NCI-H1092 (cell line): ENCODE measurements at regions not wholly inside any gene's neighbourhood (a gene's known extent, or its start where the extent isn't known, plus 50 kb on each side); places are given as distances from the start of the nearest gene placed in this dataset.
"Not testable (repeated sequence)": the region's sequence is repeated elsewhere in the genome, so short reads cannot be mapped to it uniquely, and the experiment has no call there.

Source experiments
- DNase-seq: peaks from one replicate; lab custom pipeline; 2025; lab: John Stamatoyannopoulos, UW

DNA sequence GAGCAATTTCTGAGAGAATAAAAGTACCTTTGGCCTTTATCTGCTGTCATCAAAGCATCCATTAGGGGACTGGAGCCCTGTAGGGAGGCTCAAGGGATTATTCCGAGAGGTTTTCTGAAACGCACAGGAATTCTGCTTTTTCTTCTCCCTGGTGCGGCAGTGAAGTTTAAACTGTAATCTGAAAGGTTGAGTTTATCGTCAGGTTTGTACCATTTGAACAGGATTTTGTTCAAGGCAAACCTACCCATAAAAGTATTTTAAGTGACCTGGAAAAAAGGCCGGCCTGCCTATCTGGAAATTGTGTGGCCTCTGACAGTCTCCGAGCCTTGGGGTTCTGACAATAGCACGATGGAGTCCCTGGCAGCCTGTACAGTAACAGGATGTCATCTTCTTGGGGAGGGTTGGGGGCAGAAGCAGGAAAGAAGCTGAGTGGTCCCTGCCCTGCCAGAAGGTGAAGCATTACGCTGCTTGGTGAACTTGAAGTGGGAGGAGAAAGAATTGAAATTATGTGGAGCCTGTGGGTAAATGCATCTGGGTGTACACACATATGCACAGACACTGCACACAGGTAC is 272.0 kb downstream of the CYRIA start:
- no peak for DNase-seq

DNA sequence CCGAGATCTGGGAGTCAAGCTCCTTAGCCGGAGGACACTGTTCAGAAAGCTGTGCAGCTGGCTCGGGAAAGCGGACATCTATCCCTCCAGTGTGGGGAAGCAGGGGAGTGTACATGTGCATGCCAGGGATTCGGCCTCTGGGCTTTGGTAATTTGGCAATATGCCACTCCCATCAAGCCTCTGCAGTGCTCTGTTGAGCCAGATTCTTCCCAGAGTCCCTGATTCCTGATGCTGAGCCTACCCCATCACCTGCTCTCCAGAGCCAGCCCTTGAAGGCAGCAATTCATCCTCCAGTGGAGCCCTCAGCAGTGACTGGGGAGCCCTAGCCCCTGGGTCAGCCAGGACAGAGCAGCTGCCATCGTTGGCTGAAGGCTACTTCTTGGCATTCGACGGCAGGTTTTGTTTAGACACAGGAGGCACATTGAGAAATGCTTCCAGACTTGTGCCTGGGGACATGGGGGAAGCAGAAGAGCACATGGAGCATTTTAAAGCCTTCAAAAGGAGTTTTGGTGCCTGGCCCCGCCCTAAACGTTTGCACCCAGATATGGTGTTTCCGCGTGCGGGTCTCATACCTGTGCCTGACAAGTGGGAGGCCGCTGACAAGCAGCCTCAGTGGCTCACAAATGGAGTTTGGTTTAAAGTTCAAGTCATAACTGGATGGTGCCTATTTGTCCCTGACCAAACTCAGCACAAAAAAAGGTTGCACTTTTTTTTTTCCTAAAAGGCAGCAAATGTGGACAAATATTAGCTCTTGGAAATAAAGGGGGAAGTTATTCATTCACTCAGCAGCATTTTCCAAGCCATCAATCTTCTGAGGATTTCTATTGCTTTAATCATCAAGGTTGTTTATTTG is 272.8 kb downstream of the CYRIA start:
- DNase-seq: no peak

DNA sequence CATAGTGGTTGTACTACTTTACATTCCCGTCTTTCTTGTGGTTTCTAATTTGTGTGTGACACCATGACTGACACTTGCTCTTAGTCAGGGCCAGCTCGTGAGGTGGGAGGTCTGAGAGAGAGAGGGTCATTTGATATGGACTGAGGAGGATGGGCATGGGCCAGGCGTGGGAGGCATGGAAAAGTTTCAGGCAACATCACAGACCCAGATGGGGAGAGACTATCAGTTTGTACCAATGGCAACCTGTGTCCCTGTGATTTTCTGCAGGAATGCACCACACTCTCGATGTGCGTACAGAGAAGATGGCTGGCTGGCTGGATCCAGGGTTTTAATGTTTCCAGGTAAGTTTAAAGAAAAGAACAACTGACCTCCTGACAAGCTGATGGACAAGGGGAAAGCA is 273.6 kb downstream of the CYRIA start:
- DNase-seq: no peak

DNA sequence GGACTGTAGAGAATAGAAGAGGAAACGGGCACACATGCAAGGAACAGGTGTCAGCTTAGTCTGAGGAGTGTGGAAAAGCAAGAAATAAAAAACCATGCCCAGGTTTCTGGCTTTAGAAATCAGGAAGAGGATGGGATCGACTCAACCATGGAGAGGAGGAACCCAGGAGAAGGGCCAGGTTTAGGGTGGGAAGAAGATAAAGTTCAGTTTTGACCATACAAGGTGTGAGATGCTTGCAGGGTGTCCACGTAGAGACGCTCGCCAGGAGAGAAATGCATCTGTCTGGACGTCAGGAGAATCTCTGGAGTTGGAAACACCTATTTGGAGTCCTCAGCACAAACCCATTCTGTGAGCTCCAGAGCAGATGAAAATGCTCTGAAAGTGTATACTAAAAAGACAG is 275.1 kb downstream of the CYRIA start:
- DNase-seq: no peak

DNA sequence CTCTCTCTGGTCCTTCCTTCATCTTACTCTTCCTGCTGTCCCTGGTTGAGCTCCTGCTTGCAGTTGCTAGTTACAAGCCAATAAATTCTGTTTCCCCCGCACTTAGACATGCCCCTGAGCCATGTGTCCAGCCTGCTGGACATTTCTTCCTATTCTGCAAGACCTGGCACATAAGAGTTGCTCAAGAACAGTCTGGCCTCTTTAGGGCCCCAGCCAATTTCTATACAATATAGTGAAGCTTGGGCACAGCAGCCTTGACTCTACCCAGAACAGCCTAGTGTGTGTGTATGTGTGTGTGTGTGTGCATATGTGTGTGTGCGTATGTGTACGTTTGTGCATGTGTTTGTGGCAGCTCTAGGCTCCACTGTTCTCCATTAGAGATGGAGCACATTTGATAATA is 276.0 kb downstream of the CYRIA start:
- no peak for DNase-seq

DNA sequence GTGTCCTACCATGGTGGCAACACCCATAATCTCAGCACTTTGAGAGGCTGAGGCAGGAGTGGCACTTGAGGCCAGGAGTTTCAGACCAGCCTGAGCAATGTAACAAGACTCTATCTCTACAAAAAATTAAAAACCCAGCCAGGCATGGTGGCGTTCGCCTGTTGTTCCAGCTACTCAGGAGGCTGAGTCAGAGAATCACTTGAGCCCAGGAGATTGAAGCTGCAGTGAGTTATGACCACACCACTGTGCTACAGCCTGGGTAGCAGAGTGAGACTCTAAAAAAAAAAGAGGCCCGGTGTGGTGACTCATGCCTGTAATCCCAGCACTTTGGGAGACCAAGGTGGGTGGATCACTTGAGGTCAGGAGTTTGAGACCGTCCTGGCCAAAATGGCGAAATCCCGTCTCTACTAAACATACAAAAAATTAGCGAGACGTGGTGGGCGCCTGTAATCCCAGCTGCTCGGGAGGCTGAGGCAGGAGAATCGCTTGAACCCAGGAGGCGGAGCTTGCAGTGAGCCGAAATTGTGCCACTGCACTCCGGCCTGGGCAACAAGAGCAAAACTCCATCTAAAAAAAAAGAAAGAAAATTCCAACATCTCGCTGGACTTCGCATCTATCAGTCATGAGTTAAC is 277.3 kb downstream of the CYRIA start:
- not testable (repeated sequence) for DNase-seq

DNA sequence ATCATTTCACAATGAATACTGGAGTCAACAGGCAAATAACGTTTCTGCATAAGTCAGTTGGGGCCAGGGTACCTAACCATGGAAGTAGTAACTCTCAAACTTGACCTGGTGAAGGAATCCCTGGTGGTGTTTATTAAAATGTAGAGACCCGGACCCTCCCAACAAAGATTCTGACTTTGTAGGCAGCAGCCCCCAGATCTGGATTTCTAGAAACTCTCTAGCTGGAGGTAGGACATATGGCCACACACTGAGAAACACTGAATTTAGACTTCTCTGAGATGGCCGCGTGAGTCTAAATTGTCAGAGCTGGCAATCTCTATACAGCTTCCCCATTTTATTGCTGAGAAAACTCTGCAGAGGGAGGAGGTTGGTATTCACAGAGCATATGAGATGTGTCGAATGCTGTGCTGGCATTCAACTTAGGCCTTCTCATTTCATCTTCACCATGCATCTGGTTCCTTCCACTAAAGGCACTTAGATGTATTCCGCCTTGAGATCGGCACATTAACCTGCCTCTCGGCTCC is 278.1 kb downstream of the CYRIA start:
- DNase-seq: no peak

DNA sequence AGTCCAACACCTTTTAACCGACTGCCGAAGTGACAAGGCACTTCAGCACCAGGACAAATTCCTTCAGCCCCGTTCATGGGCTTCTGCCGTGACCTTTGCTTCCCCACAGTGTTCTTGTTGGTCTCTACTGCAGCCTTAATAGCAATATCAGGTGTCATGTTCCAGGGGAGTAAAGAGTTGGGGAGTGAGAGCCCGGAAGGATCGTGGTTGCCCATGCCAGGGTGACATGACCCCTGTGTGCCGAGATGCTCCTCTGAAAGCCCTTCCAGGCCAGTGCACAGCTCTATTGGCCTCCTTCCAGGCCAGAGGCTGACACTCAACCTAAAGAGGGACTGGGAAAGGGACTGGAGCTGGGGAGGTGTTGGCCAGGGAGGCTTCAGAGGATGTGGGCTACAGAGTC is 279.2 kb downstream of the CYRIA start:
- DNase-seq: no peak

DNA sequence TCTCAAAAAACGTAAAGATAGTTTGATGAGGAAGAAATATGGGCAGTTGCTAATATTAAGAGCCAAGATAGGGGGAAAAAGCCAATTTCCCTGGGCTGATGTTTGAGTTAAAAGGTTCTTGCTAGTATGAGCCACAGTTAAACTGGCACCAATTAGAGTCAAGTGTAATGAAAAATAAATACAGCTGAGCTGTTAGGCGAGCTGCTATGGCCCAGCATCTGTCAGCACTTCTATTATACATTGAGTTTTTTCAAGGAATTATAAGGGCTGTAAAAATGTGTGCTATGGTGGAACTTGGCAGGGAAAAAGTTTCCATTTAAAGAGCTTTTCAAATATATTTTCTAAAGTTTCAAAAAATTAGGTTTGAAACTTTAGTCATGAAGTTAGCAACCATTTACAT is 279.6 kb downstream of the CYRIA start:
- DNase-seq: no peak

DNA sequence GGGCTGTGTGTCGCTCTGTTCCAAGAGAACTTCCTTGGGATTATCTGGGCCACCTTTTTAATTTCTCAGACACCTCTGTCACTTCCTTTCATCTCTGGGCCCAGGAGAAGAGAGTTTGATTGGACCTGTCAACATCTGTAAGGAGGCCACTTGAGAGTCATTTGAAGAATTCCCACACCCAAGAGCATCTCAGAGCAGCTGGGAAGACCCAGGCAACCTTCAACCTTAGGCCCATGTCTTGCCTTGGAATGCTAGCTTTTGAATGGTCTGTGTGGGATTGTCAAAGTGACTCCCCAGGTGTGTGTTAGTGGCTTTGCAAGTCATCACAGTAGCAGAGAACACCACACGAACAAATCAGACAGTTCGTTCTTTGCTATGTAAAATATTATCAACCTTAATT is 280.3 kb downstream of the CYRIA start:
- no peak for DNase-seq

DNA sequence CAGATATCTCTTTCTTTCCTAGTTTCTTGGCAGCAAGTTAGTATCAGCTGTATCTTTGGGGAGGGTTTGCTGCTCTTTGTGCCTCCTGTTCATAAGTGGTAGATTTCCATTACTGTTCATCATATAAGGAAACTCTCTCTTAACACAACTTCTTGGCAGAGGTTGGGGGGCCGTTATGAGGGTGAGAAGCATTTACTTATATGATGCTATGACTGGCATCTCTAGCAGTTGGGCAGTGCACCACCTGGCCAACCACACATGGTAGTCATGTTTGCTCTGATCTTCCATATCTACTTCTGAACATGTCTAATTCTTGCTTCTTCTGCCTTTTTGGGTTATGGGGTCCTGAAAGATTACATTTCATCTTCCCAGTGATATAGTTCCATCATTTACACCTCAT is 282.2 kb downstream of the CYRIA start:
- no peak for DNase-seq

DNA sequence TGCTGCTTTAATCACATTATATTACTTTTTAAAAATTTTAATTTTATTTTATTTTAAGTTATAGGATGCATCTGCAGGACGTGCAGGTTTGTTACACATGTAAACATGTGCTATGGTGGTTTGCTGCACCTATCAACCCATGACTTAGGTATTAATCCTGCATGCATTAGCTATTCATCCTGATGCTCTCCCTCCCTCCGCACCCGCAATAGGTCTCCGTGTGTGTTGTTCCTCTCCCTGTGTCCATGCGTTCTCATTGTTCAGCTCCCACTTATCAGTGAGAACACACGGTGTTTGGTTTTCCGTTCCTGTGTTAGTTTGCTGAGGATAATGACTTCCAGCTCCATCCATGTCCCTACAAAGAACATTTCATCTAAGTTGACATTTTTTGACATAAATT is 283.2 kb downstream of the CYRIA start:
- no peak for DNase-seq

DNA sequence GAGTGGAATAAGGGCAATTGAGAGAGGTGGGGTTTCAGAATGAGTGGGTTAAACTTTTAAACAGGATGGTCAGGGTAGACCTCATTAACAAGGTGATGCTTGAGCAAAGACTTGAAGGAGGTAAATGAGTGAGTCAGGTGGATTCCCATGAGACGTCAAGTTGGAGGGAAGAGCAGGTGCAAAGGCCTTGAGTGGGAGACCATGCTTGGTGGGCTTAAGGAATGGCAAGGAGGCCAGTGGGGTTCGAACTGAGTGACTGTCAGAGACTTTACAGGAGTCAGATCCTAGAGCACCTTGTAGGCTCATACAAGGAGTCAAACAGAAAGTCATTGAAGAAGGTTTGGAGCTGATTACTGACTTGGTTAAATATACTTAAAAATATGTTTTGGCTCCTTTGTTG is 284.1 kb downstream of the CYRIA start:
- DNase-seq: no peak

DNA sequence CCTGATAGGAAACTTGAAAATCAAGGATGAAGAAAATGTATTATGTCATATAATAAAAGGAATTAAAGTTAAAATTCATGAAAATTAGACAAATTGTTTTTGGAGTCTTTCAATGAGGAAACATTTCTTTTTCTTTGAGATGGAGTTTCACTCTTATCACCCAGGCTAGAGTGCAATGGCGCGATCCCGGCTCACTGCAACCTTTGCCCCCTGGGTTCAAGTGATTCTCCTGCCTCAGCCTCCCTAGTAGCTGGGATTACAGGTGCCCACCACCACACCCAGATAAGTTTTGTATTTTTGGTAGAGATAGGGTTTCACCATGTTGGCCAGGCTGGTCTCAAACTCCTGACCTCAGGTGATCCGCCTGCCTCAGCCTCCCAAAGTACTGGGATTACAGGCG is 285.7 kb downstream of the CYRIA start:
- not testable (repeated sequence) for DNase-seq

DNA sequence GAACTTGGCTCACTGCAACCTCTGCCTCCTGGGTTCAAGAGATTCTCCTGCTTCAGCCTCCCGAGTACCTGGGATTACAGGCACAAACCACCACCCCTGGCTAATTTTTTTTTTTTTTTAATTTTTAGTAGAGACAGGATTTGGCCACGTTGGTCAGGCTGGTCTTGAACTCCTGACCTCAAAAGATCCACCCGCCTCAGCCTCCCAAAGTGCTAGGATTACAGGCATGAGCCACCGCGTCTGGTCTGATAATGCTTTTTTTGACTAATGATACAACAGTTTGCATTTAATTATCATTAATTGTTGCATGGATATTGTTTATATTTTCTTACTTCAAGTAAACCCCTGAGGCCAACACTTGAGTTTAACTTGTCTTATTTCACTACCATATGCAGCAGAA is 286.6 kb downstream of the CYRIA start:
- DNase-seq: not testable (repeated sequence)

DNA sequence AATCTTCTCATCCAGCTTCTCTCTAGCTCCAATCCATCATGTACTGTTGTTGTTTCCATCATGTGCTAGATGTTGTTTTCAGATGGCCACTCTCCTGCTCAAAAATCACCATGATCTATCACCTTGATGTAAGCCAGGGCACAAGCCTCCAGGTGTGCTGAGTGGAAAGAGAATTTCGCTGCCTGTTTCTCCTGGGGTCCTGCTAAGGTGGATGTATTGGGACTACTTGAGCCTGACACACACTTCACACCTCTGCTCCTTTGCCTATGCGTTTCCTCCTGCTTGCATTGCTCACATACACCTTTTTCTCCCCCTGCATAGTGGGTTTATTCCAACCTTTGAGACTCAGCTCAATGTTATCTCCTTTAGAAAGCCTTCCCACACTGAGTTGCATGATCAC is 287.6 kb downstream of the CYRIA start:
- no peak for DNase-seq

DNA sequence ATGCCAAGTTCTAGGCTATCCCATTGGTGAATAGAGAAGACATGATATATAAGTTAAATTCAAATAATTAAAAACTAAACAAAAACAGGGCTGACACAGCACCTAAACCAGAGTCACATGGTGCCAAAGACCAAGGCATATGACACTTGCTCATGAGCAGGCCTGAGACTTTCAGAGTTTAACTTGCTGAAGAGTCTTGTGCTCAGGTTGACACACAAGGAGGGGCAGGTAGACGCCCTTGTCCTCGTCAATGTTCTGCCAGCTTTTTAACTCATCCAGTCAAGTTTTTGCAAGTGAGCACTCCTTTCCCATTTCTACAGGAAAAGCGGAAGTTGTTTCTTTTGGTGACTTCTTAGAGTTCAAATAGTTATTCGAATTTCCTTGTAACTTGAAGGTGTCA is 289.7 kb downstream of the CYRIA start:
- DNase-seq: no peak

DNA sequence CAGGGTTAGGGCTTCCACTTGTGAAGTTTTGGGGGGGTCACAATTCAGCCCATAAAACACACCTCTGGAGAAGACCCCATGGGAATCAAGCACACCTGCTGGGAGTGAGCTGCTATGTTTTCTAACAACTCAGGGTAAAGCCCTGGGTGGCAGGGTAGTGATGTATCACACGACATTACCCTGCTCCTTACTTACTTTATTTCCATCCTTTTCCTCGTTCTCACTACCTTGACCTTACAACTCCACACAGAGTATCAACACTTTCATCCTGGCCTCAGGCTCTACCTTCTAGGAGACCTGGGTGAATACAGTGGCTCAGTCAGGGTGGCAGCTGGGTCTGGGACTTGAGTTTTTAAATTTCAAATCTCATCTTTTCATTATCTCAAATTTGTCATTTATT is 290.3 kb downstream of the CYRIA start:
- DNase-seq: no peak

DNA sequence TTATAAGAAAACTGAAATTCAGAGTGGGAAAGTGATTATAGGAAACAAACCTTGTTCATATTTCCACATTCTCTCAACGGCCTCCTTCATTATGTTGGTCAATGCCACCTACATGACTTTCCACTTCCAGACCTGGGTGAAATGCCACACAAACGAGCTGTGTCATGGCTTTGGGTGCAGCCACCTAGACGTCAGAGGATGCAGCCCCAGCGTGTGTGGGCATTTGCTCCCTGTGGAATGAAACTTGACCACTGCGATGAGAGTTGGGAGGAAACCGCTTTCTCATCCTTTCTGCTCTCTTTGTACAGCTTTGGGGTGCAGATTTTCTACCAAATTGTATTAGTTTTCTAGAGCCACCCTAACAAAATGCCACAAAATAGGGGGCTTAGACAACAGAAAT is 291.0 kb downstream of the CYRIA start:
- no peak for DNase-seq

DNA sequence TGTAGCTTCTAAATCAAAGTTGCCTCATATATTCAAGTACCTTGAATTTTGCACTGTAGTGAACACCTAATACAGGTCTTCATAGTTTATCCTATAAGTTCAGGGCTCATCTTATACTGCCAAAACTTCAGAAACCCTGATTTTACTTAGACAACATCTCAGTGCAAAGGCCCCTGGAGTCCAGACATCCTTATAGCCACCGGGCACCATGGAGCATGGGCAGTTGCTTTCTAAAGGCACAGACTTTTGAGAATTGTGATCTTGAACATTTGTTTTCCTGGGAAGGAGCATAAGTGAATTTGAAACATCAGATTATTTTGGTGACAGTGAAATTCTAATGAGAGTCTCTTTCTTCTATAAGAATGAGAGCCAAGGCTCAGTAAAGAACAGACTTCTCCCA is 292.3 kb downstream of the CYRIA start:
- no peak for DNase-seq

DNA sequence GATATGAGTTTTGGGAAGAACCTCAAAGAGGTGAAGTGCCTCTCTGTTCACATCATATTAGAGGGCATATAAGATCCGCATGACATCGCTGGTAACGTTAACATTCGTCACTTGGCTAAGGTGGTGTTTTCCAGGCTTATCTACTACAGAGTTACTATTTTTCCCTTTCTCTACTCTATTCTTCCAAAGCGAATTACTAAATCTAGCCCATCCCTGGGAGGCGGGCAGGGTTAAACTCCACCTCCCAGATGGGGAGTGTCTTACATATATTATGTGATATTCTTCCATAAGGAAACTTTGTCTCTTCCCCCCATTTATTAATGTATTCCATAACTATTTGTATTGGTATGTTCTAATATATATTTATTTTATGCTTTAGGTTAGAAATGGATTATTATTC is 293.9 kb downstream of the CYRIA start:
- no peak for DNase-seq

DNA sequence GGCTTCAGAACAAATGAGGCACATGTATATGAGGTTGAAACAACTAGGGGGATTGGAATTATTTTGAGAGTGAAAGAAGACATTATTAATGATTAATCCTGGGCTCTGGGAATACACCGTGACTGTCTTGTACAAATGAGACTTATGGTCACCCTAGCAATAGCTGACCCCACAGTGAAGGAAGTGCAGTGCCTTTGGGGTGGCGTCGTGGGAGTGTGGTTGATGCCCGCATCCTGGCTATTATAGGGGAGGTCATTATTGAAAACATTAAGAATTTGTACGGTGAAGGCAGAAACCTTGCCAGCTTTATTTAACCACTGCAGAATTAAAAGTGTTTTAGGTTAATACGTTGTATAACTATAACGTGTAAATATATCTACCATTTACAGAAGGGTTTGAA is 296.7 kb downstream of the CYRIA start:
- DNase-seq: no peak

DNA sequence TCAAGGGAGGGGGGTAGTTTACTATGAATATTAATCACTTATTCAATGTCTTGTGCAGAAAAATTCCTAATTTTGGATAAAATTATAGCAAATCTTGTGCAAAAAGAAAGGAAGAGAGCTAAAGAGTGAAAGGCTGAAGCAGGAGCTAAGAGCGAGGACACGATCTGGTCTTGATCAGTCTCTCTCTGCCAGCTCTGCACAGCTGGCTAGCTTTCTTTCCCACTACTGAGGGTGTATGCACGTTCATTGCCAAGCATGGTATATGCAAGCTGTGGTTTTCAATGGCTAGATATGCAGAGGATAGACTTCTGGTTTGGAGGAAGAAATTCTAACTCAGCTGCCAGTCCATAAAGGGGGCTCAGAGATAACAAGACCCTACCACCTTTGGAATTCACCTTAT is 297.3 kb downstream of the CYRIA start:
- DNase-seq: no peak
